Upper lobe of left lung (tissue), 4 donors: ENCODE measurements at regions not wholly inside any gene's neighbourhood (a gene's known extent, or its start where the extent isn't known, plus 50 kb on each side); places are given as distances from the start of the nearest gene placed in this dataset.
"Not testable (repeated sequence)": the region's sequence is repeated elsewhere in the genome, so short reads cannot be mapped to it uniquely, and the experiment has no call there.

Source experiments
- CTCF ChIP-seq, 6 experiments: fragments of 450-650 bp in 4 of 6; fragments of 200-600 bp in 2 of 6; sonication (generic) in 2 of 6; IDR thresholded peaks; one replicate each; pipeline ENCODE4 v1.5.1; 2016 to 2019; ENCODE audit warnings: antibody characterized with exemption in 6 of 6
- POLR2A ChIP-seq, 4 donors: fragments of 450-650 bp; IDR thresholded peaks; one replicate each; pipeline ENCODE4 v1.5.1; 2016 to 2017; ENCODE audit warnings: antibody characterized with exemption in 4 of 4, mild to moderate bottlenecking in 2 of 4
- POLR2AphosphoS5 ChIP-seq, 2 donors: sonication (generic); formaldehyde crosslinking; IDR thresholded peaks; one replicate each; pipeline ENCODE4 v1.5.1; 2017; ENCODE audit warnings: antibody characterized with exemption in 2 of 2

DNA sequence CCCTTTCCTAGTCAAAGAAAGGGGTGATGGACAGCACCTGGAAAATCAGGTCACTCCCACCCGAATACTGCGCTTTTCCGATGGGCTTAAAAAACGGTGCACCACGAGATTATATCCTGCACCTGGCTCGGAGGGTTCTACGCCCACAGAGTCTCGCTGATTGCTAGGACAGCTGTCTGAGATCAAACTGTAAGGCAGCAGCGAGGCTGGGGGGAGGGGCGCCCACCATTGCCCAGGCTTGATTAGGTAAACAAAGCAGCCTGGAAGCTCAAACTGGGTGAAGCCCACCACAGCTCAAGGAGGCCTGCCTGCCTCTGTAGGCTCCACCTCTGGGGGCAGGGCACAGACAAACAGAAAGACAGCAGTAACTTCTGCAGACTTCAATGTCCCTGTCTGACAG is 783.4 kb downstream of the NSUN3 start:
- not testable (repeated sequence) for TF ChIP-seq POLR2AphosphoS5, CTCF, POLR2A (IDR thresholded peaks at IDR 0.05)
